Activated CD4-positive, alpha-beta T cell treated with anti-CD3 and anti-CD28 coated beads, Interleukin-2, Interleukin-4, amounts not matched to agents 100 ng/mL and 50 ng/mL, durations not matched to agents 16 hours and 8 hours (primary cell): ENCODE measurements at regions not wholly inside any gene's neighbourhood (a gene's known extent, or its start where the extent isn't known, plus 50 kb on each side); places are given as distances from the start of the nearest gene placed in this dataset.
"Not testable (repeated sequence)": the region's sequence is repeated elsewhere in the genome, so short reads cannot be mapped to it uniquely, and the experiment has no call there.

Experiments used
- DNase-seq: peaks from one replicate; pipeline ENCODE4 v3.0.0-alpha.2; 2020; ENCODE audit warnings: low spot score

GRCh38 chr13:68944272-68944671 is 1163.4 kb upstream of the ATXN8OS start:
- no peak for DNase-seq

- no peak for DNase-seq
Measured at GRCh38 chr13:68940049-68940448, 1167.6 kb upstream of the ATXN8OS start.

GRCh38 chr13:68938639-68939038 is 1169.0 kb upstream of the ATXN8OS start:
- DNase-seq, result no peak

- no peak for DNase-seq
Measured at GRCh38 chr13:68929075-68929745, 1178.4 kb upstream of the ATXN8OS start.

- no peak for DNase-seq
Measured at GRCh38 chr13:68927387-68928026, 1180.1 kb upstream of the ATXN8OS start.

- no peak for DNase-seq
Measured at GRCh38 chr13:68923995-68924394, 1183.6 kb upstream of the ATXN8OS start.

GRCh38 chr13:68908879-68909278 is 1198.7 kb upstream of the ATXN8OS start:
- no peak for DNase-seq

GRCh38 chr13:68905186-68905585 is 1202.4 kb upstream of the ATXN8OS start:
- no peak for DNase-seq

GRCh38 chr13:68897331-68897928 is 1210.2 kb upstream of the ATXN8OS start:
- DNase-seq, result no peak

GRCh38 chr13:68895696-68896095 is 1211.9 kb upstream of the ATXN8OS start:
- no peak for DNase-seq

GRCh38 chr13:68893721-68894120 is 1213.9 kb upstream of the ATXN8OS start:
- DNase-seq, result not testable (repeated sequence)

- not testable (repeated sequence) for DNase-seq
Measured at GRCh38 chr13:68892596-68892995, 1215.0 kb upstream of the ATXN8OS start.

GRCh38 chr13:68890101-68890500 is 1217.5 kb upstream of the ATXN8OS start:
- DNase-seq, result not testable (repeated sequence)

- no peak for DNase-seq
Measured at GRCh38 chr13:68888832-68889231, 1218.8 kb upstream of the ATXN8OS start.

- no peak for DNase-seq
Measured at GRCh38 chr13:68872338-68872737, 1235.3 kb upstream of the ATXN8OS start.

GRCh38 chr13:68851026-68851425 is 1256.6 kb upstream of the ATXN8OS start:
- DNase-seq, result no peak

GRCh38 chr13:68850160-68850559 is 1257.5 kb upstream of the ATXN8OS start:
- DNase-seq, result no peak

- no peak for DNase-seq
Measured at GRCh38 chr13:68846663-68847062, 1261.0 kb upstream of the ATXN8OS start.

- DNase-seq, result no peak
Measured at GRCh38 chr13:68834375-68834774, 1273.3 kb upstream of the ATXN8OS start.

- no peak for DNase-seq
Measured at GRCh38 chr13:68816715-68817114, 1290.9 kb upstream of the ATXN8OS start.

GRCh38 chr13:68813180-68813796 is 1294.3 kb upstream of the ATXN8OS start:
- no peak for DNase-seq

GRCh38 chr13:68810660-68811059 is 1297.0 kb upstream of the ATXN8OS start:
- DNase-seq, result no peak

GRCh38 chr13:68808456-68808855 is 1299.2 kb upstream of the ATXN8OS start:
- no peak for DNase-seq
